Ovary (tissue), 7 donors: ENCODE measurements at regions not wholly inside any gene's neighbourhood (a gene's known extent, or its start where the extent isn't known, plus 50 kb on each side); places are given as distances from the start of the nearest gene placed in this dataset.

ENCODE experiments used
- DNase-seq, 5 donors: peaks; one replicate each; pipeline ENCODE4 v3.0.0-alpha.2; 2019 to 2020
- H3K27ac ChIP-seq, 2 donors: fragments of 200-600 bp; one replicate each; pipeline versions ENCODE4 v1.5.1 to v1.8.0; 2019 to 2022
- H3K27me3 ChIP-seq: fragments of 200-600 bp; one replicate; pipeline ENCODE4 v1.8.0; 2022
- H3K36me3 ChIP-seq: fragments of 200-600 bp; sonication (generic); one replicate; pipeline ENCODE4 v1.5.1; 2019
- H3K4me1 ChIP-seq: one replicate; pipeline ENCODE4 v1.8.1; 2013; ENCODE audit warnings: mild to moderate bottlenecking, moderate library complexity; ENCODE audit not compliant: insufficient read depth
- H3K4me3 ChIP-seq: fragments of 200-600 bp; sonication (generic); one replicate; pipeline ENCODE4 v1.5.1; 2017
- H3K9me3 ChIP-seq, 2 donors: fragments of 200-600 bp in 1 of 2; sonication (generic) in 1 of 2; one replicate each; pipeline versions ENCODE4 v1.5.1 to v1.8.1; 2013 to 2019; ENCODE audit warnings: mild to moderate bottlenecking in 1 of 2, moderate library complexity in 1 of 2
- CTCF ChIP-seq, 3 donors: fragments of 450-650 bp in 2 of 3; fragments of 200-600 bp in 1 of 3; IDR thresholded peaks; one replicate each; pipeline versions ENCODE4 v1.5.1 to v1.8.0; 2016 to 2022; ENCODE audit warnings: antibody characterized with exemption in 3 of 3, mild to moderate bottlenecking in 1 of 3
- EP300 ChIP-seq: sonication (generic); formaldehyde crosslinking; IDR thresholded peaks from one replicate; pipeline ENCODE4 v1.6.1; 2017; ENCODE audit warnings: antibody characterized with exemption
- POLR2A ChIP-seq: fragments of 450-650 bp; IDR thresholded peaks from one replicate; pipeline ENCODE4 v1.6.1; 2017; ENCODE audit warnings: antibody characterized with exemption, mild to moderate bottlenecking, moderate library complexity
- WGBS, 3 donors: extraction: QIAGEN DNeasy Blood & Tissue Kit in 1 of 3; methylation state at CpG; one replicate each; pipeline versions ENCODE4 v1.1.5 to v1.1.7; 2013 to 2017; 5-methylcytosine and 5-hydroxymethylcytosine counted together
- intact Hi-C, 4 donors: fragments of 100-400 bp; cut with DNase I; formaldehyde crosslinking; loops; one replicate each; pipeline versions ENCODE4 v1.11.0 to v1.15.1; 2022 to 2023
- donor health status: DM: no; HTN: no; CAD: no; lungs with moderate emphysema.
- donor health status: DM: no; HTN: no; CAD: no.
- donor health status: Bipolar disorder and iron deficiency.
- donor health status: DM: no; HTN: no; CAD: no.
- donor health status: DM: yes; HTN: yes; CAD: no.

- DNase-seq: no peak
- H3K4me3 ChIP-seq: no peak overlapping the region
- no peaks in the 10 kb centered on the region for H3K36me3 ChIP-seq
- WGBS, 3 donors: 75 to 83% (median 82%) methylated on average over 7 of the region's 7 CpGs
- H3K27ac ChIP-seq: no peak overlapping the region
- TF ChIP-seq CTCF (IDR thresholded peaks at IDR 0.05) (no peak), POLR2A (no peak), EP300 (no peak)
- no peaks in the 10 kb centered on the region for H3K9me3 ChIP-seq
- intact Hi-C loops: loop anchor here in 1 of 4 donors (5.0 kb wide), 1 partner anchor 268 kb away; the partner anchor contains the start of gene PHAX
- no peaks in the 10 kb centered on the region for H3K4me1 ChIP-seq
- H3K27me3 ChIP-seq: no peaks in the 10 kb centered on the region
Observed at GRCh38 chr5:126334760-126335159, 88.4 kb upstream of the GRAMD2B start.

- Histone ChIP-seq H3K4me3 (no peak overlapping the region), H3K36me3 (no peaks in the 10 kb centered on the region), H3K27ac (no peak overlapping the region), H3K9me3 (no peaks in the 10 kb centered on the region), H3K4me1 (no peaks in the 10 kb centered on the region), H3K27me3 (no peaks in the 10 kb centered on the region)
- intact Hi-C loops: loop anchor here in 1 of 4 donors (5.0 kb wide), 1 partner anchor 266 kb away; the partner anchor contains the start of gene PHAX
- WGBS, 3 donors: 8 to 22% (median 9%) methylated on average over 2 of the region's 2 CpGs
- TF ChIP-seq EP300 (no peak), POLR2A (no peak), CTCF (IDR thresholded peaks at IDR 0.05) (no peak)
- no peak for DNase-seq
Observed at GRCh38 chr5:126335886-126336285, 87.3 kb upstream of the GRAMD2B start.

- Histone ChIP-seq H3K4me3 (no peak overlapping the region), H3K27ac (no peak overlapping the region), H3K9me3 (no peaks in the 10 kb centered on the region), H3K36me3 (no peaks in the 10 kb centered on the region), H3K4me1 (no peaks in the 10 kb centered on the region), H3K27me3 (no peaks in the 10 kb centered on the region)
- TF ChIP-seq EP300: no peak
- no peak for TF ChIP-seq CTCF (IDR thresholded peaks at IDR 0.05)
- no peak for TF ChIP-seq POLR2A
- 69 to 82% (median 74%) methylated on average over 7 of the region's 7 CpGs for WGBS, 3 donors
- no peak for DNase-seq
- intact Hi-C loops: loop anchor here in 1 of 4 donors (5.0 kb wide), 1 partner anchor 264 kb away; the partner anchor contains the start of gene PHAX
Observed at GRCh38 chr5:126338635-126339034, 84.6 kb upstream of the GRAMD2B start.

GRCh38 chr5:126339215-126339805 lies 83.9 kb upstream of the GRAMD2B start:
- 10 to 16% (median 12%) methylated on average over 4 of the region's 4 CpGs for WGBS, 3 donors
- no peaks in the 10 kb centered on the region for H3K9me3 ChIP-seq
- intact Hi-C loops: loop anchor here in 1 of 4 donors (5.0 kb wide), 1 partner anchor 263 kb away; the partner anchor contains the start of gene PHAX
- H3K4me1 ChIP-seq: no peaks in the 10 kb centered on the region
- TF ChIP-seq CTCF (IDR thresholded peaks at IDR 0.05): peak; percentile 59 to 89 (median 78)
- TF ChIP-seq POLR2A: no peak
- no peak for TF ChIP-seq EP300
- no peaks in the 10 kb centered on the region for H3K36me3 ChIP-seq
- no peak overlapping the region for H3K4me3 ChIP-seq
- no peak overlapping the region for H3K27ac ChIP-seq
- DNase-seq: peak in 4 of 5 donors; percentile 20 to 65 (median 32)
- no peaks in the 10 kb centered on the region for H3K27me3 ChIP-seq
